ENCODE measurements at regions not wholly inside any gene's neighbourhood (a gene's known extent, or its start where the extent isn't known, plus 50 kb on each side); places are given as distances from the start of the nearest gene placed in this dataset.

DNA sequence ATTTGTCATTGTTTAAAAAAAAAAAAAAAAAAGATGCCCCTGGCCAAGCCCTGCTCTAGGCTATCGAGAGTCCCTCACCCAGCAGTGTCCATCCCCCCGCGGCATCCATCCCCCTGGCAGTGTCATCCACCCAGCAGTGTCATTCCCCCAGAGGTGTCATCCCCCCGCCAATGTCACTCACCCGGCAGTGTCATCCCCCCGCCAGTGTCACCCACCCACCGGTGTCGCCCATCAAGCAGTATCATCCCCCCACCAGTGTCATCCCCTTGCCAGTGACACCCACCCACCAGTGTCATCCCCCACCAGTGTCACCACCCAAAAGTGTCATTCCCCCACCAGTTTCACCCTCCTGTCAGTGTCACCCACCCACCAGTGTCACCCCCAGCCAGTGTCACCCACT is 99.3 kb upstream of the PRR20G start:
- H3K4me3 ChIP-seq (ENCODE audit: low read depth, low read length), result no peak overlapping the region
- DNase-seq (ENCODE audit: low read depth), result no peak
- TF ChIP-seq, protein P1, sequence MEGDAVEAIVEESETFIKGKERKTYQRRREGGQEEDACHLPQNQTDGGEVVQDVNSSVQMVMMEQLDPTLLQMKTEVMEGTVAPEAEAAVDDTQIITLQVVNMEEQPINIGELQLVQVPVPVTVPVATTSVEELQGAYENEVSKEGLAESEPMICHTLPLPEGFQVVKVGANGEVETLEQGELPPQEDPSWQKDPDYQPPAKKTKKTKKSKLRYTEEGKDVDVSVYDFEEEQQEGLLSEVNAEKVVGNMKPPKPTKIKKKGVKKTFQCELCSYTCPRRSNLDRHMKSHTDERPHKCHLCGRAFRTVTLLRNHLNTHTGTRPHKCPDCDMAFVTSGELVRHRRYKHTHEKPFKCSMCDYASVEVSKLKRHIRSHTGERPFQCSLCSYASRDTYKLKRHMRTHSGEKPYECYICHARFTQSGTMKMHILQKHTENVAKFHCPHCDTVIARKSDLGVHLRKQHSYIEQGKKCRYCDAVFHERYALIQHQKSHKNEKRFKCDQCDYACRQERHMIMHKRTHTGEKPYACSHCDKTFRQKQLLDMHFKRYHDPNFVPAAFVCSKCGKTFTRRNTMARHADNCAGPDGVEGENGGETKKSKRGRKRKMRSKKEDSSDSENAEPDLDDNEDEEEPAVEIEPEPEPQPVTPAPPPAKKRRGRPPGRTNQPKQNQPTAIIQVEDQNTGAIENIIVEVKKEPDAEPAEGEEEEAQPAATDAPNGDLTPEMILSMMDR (conservative IDR thresholded peaks at IDR 0.05; ENCODE audit: low read depth, low read length), result no peak

DNA sequence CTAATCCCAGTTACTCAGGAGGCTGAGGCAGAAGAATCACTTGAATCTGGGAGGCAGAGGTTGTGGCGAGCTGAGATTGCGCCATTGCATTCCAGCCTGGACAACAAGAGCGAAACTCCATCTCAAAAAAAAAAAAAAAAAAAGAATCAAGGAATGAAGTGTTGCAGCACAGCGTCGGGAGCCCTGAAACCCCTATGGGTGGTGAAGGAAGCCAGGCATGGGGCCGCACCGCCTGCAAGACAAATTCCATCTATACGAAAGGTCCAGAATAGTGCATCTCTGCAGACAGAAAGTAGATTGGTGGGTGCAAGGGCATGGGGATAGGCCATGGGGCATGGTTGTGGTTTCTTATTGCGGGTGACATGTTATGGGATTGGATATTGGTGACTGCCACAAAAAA is 98.6 kb upstream of the PRR20G start:
- H3K4me3 ChIP-seq (ENCODE audit: low read depth, low read length), result no peak overlapping the region
- no peak for DNase-seq (ENCODE audit: low read depth)
- TF ChIP-seq, protein P1 (conservative IDR thresholded peaks at IDR 0.05; ENCODE audit: low read depth, low read length), result no peak

DNA sequence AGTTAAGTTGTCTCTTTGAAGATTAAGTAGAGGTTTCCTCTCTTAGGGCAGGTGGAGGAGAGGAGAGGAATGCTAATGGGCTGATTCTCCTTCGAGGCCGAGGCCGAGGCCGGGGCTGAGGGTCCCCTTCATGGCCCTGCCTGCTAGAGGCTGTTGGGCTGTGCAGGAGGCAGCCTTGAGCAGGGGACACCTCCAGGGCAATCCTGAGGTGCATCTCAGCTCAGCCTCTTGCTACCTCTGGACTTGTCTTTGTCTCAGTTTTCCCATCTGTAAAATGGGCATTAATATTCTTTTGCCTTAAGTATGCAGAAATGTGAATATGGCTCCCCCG is 97.7 kb upstream of the PRR20G start:
- TF ChIP-seq, protein P1 (conservative IDR thresholded peaks at IDR 0.05; ENCODE audit: low read depth, low read length), result no peak
- no peak for DNase-seq (ENCODE audit: low read depth)
- no peak overlapping the region for H3K4me3 ChIP-seq (ENCODE audit: low read depth, low read length)

DNA sequence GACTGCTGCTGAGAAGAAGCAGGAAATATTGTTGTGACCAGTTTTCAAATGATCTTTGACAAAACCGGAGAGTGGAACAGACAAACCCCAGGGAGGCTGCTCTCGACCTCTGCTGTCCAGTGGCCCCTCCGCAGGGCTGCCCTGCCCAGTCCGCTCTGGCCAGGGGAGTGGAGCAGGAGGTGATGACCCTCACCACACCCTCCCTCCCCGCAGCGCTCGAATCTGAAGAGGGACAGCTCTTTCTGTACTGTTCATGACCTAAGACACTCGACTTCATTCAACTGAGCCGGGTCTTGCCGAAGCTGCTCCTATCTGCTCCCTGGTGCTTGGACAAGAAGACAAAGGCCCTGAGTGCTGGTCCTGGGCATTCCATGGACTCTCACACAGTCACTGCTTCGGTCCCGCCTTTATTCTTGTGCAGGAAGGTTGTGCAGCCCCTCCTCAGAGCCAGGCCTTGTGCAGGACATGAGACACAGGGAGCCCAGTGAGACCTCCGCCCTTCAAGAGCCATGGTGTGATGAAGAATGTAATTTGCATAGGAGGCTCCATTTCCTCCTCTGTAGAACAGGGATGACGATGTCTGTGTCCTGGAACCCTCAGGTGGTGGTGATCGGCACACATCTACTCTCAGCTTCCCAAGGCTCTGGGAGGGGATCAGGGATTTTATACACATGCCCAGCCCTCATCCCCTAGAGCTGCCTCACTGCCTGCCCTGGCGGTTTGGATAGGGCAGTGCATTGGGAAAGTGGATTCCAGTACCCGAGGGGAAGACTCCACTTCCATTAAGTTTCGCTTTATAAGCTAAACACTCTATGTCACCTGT is 97.1 kb upstream of the PRR20G start:
- H3K4me3 ChIP-seq (ENCODE audit: low read depth, low read length), result no peak overlapping the region
- TF ChIP-seq, protein P1 (conservative IDR thresholded peaks at IDR 0.05; ENCODE audit: low read depth, low read length), result no peak
- no peak for DNase-seq (ENCODE audit: low read depth)

DNA sequence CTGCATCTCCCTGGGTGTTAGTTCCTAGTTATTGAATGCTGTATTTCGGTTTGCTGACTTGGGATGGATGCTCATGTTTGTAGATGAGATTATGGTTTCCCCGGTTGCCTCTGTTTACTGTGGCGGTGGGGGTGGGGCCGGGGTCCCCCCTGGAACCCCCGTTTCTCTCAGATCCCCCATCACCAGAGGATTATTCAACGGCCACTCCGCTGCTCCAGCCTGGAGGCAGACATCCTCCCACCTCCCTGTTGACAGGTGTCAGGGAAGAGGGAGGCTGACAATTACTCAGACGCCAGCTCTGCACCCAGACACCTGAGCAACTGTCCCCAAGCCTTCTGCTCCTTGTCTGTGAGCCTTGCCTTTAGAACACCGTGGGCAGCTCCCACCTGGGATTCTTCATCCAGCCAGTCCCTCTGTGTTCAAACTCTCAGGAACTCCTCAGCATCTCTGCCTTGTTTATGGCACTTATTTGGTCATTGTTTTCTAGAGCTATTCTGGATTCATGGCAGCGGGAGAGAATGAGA is 95.9 kb upstream of the PRR20G start:
- no peak for DNase-seq (ENCODE audit: low read depth)
- TF ChIP-seq, protein P1 (conservative IDR thresholded peaks at IDR 0.05; ENCODE audit: low read depth, low read length), result no peak
- H3K4me3 ChIP-seq (ENCODE audit: low read depth, low read length), result no peak overlapping the region

DNA sequence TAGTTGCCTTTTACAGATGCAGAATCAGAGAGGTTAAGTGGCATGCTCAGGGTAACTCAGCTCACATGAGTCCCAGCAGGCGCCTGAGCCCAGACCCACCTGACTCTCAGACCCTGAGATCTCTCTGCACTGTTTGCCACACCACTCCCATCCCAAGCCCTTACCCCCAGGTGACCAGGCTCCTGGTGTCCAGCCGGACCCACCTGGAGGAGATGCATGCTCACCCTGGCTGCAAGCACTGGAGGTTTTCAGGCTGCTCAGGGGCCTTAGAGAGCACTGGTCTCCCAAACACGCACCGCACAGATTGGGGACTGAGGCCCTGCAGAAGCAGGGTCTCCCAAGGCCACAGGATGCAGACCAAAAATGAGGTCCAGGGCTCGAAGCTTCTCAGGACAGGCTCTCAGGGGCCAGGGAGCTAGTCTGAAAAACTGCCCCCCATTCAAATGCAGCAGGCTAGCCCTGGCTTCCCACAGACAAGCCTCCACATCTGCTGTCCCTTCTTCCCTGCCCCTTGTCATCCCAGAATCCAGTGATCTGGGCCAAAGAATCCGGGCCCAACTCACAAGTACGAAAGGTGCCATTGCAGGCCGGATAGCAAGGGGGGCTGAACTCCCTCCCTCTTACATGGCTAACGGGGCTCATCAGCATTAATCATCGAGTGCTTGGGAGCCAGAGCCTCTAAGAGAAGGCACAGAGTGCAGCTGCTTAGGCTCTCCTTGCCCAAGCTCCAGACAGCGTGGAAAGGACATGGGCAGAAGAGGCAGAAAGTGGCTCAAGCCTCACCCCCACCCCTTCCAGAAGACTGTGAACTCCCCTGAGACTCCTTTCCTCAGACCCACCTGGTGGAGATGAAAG is 90.2 kb upstream of the PRR20G start:
- H3K4me3 ChIP-seq (ENCODE audit: low read depth, low read length), result no peak overlapping the region
- DNase-seq (ENCODE audit: low read depth), result no peak
- TF ChIP-seq, protein P1 (conservative IDR thresholded peaks at IDR 0.05; ENCODE audit: low read depth, low read length), result no peak
